Occipital lobe (tissue), 1 donor: ENCODE measurements at regions not wholly inside any gene's neighbourhood (a gene's known extent, or its start where the extent isn't known, plus 50 kb on each side); places are given as distances from the start of the nearest gene placed in this dataset.

ENCODE experiments used
- DNase-seq: peaks from one replicate; lab custom pipeline; 2025; lab: John Stamatoyannopoulos, UW

GRCh38 chr11:113554526-113554925 lies 79.3 kb upstream of the DRD2 start:
- no peak for DNase-seq

DNA sequence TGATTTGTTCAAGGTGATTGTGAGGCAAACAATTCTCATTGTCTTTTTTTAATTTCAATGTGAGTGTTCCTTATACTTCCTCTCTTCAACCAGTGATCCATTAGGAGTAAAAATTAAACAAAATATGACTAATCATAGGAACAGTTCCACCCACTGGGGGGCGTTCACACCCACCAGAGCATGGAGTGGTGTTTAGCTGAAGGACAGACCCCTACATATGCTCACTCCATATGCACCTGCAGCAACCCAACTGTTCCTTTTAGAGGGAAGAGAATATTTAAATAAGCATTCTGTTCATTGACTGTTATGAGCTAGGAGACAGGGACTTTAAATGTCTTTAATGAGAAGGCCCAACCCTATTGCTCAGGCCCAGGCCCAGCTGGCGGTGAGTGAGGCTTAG lies 78.7 kb upstream of the DRD2 start:
- DNase-seq = no peak

DNA sequence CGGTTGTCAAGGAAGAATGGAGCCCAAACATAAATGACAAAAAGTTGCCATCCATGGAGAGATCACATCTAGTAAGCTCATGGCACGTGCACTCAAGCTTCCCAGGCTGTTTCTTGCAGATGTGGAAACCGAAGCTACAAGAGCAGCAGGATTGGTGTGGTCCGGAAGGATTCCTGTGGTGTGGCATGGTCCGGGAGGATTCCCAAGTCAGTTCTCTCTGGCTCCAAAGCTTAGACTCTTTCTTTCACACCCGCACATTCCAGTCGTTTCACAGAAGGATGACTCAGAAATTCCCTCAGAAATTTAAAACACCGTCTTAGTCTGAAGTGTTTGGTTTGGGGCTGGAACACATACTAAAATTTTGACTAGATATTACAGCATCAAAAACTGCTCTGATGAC lies 78.0 kb upstream of the DRD2 start:
- DNase-seq = no peak

DNA sequence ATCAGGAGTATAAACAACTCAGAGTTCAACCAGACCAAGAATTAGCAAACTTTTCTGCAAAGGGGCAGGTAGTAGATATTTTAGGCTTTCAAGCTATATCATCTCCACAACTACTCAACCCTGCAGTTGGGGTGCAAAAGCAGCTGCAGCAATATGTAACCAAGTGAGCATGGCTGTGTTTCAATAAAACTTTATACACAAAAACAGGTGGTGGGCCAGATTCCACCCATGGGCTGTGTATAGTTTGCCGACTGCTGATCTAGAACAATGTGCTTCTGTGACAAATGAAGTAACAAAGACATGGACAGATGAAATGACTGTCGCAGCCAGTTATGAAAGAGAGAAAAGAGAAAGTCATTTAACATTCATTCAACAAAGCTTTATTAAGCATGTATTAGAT lies 77.1 kb upstream of the DRD2 start:
- no peak for DNase-seq

DNA sequence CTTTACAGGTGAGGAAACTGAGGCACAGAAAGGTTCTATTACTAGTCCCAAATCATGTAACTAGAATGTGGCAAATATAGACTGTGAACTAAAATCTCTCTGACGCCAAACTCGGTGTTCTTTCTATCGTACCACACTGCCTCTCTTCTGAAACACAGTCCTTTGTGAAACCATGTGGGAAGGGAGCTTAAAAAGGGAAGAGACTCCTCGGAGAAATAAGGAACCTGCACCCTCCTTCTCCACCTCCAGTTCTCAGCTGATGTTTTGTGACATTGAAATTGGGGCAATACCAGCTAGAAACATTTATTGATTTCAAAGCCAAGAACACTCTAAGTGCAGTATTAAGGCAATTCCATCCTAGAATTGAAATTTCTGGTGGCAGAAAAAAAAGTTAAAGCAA lies 76.4 kb upstream of the DRD2 start:
- DNase-seq = no peak

DNA sequence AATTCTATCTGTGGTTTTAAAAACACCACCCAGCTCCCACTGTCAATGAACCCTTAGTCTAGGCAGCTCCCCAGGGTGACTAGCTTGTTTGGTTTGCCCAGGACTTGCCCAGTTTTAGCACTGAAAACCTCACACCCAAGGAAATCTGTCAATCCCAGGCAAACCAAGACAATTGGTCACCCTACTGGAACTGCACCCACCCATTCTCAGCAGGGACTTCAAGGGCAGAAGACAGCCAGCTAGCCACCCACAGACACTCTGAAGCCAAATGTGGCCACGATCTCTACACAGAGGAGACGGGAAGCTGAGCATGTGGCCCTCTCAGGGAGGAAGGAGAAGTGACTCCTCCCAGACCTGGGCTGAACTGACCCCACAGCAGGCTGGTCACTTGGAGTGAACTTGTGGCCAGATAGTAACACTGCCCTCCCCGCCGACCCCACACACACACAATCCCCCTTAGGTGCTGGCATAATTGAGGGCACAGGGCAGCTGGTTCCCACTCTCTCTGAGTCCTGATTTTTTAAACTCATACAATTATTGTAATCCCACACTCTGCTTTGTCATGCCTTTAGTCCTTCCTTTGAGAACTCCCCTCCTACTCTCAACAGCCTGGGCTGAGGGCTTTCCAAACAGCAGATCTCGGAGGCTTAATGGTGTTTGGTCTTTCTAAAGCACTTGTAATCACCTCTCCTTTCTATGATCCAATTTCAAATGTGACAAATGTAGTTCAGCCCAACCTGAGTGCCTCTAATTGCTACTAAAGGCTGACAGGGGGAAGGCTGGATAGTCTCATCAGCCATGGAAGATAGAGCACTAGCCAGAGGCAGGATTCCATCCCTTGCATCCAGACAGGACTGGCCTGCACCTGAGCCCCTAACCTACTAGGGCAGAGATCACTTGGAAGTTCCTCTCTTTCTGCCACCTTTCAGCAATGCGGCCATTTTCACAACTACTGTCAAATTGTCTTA lies 74.7 kb upstream of the DRD2 start:
- DNase-seq = no peak

DNA sequence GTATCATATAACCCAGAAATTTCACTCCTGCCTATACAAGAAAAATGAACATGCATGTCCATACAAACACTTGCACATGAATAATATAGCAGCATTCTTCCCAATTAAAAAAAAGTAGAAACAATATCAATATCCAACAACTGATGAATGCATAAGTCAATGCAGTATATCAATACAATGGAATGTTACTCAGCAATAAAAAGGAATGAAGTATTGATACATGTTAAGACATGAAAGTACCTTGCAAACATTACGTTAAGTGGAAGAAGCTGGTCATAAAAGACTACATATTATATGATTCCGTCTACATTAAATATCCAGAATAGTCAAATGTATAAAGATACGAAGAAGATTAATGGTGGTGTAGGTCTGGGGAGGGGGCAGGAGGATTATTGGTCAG lies 73.9 kb upstream of the DRD2 start:
- DNase-seq = no peak

- no peak for DNase-seq
These were observed 72.5 kb upstream of the DRD2 start for GRCh38 chr11:113547739-113548138.

DNA sequence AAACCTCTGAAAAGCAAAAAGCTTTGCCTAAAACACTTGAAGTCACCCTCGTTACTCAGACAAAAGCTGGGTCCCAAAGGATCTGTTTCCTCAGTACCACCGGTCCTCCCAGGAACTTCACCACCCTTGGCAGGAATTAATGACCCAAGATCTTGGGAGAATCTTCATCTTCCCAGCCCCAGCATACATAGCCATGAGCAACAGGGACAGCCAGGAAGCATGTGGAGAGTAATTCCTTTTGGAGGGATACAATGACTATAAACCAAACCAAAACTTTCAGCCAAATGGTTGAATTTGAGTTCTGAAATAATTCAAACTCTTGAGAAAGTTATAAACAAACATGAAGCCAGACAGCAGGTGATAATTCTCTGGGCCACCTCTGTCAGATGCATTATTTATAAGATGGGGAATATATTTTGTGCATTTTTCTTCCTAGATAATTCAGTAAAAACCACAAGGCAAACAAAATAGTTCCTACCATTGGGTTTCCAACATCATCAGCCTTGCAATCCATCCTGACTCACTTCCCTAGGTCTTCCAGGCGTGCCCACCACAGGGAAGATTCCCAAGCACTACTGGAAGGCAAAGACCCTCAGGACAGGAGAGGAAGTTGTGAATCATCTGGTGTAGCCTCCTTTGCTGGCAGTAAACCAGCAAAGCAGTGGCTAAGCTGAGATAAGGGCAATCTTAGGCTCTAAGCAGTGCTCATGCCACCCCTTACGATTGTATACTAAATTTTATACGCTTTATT lies 71.7 kb upstream of the DRD2 start:
- no peak for DNase-seq

- no peak for DNase-seq
These were observed 67.2 kb upstream of the DRD2 start for GRCh38 chr11:113542420-113542819.

GRCh38 chr11:113540416-113541330 lies 65.5 kb upstream of the DRD2 start:
- DNase-seq = no peak

DNA sequence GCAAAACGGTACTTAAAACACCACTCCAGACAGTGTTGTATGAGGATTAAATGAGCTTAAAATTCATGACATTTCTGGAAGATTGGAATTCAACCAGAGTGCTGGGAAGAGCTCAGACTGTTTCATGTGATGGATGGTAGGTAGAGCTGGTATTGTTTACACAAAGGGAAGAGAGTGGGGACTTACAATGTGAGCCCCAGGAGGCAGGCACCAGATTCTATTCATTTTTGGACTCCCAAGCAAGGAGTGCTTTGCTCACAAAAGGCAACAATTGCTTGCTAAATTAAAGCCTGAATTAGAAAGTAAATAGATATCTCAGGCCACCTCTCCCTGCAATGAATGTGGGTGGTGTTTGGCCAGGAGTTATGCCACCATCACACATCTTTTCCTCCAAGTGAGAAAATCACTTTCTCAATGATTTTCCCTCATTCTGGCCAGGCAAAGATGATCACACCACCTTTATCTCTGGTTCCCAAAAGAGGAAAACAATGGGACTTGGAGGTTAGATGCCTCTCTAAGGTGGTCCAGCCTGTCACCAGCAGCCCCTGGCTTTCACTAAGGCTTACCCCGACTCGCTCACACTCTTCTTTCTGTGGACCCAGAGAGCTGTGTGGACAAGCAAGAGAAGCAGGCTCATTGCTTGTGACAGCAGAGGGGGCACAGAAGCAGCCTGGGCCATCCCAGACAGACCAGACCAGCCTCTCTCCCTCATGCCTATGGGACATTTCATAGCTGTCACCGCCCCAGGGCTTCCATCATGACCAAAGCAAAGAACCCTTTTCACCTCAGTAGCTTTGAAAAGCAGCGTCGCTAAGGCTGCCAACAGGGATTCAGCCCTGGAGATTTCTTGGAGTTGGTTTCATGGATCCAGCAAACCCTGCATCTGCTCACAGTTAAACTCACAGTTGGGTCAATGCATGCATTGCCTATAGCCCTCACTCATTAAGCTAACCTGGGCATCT lies 63.5 kb upstream of the DRD2 start:
- no peak for DNase-seq

- no peak for DNase-seq
These were observed 59.4 kb upstream of the DRD2 start for GRCh38 chr11:113534625-113535024.

GRCh38 chr11:113533425-113533698 lies 58.2 kb upstream of the DRD2 start:
- no peak for DNase-seq

DNA sequence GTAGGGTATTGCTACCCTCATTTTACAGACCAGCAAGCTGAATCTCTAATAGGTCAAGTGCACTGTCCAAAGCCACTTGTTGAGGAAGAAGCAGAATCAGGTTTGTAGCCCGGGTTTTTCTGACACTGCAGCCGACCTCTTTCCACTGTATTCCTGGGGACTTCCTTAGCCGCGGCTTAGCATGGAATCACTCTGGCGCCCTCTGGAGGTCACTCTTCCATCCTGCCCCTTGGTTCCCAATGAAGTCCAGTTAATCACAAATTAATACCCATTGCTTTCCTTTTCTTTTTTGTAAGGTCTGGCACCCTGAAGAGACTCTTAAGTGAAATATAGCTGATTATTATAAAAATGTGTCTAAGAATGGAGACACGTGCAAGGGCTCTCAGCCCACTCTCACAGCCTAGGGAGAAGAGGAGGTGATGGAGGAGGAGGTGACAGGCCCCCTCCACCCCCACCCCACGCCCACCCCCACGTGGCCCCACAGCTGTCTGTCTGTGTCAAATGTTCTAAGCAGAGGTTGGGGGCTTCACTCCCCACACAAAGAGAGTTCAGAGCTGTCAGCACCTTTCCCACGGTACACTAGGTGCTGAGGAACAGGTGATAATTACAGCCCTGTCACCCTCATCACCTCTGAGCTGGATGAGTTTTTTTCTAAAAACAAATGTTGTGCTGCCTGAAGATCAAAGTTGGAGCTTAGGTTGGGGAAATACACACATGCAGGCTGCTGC lies 57.7 kb upstream of the DRD2 start:
- DNase-seq = peak; percentile 29

DNA sequence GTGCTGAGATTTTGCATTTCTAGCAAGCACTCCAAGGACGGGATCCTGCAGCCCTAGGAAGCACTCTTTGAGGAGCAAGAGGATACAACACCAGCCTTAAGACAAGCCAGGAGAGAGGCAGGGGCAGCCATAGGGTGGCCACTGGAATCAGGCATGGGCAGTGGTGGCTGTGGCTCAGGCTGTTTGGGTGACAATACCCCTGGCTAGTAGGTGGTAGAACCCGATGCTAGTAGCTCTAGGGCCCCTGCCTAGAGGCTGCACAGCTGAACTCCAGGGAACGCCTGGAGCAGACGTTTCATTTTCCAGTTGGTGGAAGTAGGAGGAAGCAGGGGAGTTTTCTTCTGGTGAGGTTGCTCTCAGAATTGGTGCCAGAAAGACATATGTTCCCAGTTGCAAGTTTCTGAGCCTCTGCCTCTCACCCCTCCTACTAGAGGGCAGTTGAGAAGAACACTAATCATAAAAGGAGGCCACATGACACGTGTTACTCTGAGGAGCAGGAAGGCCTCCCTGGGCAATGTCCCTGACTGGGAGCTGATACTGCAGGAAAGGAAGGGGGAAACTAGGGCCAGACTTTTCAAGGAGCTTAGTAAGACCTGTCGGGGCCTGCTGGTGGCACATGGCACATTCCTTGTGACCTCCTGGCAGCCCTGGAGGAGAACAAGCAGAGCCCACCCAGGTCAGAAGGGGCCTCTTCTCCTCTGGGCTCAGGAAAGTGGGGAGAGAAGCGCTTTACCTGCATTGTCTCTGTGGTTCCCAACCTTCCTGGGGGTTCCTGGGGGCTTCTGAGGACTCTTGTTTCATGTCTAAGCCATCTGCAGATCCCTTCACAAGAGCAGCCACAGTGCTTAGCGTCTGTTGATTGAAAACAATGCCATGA lies 56.6 kb upstream of the DRD2 start:
- DNase-seq = no peak

DNA sequence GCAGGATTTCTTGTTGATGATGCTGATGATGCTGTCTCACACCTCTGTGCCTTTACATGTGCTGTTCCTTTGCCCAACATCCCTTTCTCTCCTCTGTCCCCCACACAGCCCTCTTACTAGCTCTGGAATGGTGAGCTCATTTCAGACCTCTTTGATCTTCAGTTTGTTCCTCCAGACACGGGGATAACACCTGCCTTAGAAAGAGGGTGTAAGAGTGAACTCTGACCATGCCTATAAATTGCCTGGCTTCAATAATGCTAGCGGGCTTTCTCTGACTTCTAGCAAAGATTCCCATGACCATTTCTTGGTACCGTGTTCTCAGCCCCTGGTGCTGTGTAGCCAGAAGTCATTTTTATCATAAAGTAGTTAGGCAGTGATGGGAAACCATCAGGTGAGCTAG lies 55.9 kb upstream of the DRD2 start:
- DNase-seq = no peak

- DNase-seq = no peak
These were observed 54.4 kb upstream of the DRD2 start for GRCh38 chr11:113529606-113530005.

DNA sequence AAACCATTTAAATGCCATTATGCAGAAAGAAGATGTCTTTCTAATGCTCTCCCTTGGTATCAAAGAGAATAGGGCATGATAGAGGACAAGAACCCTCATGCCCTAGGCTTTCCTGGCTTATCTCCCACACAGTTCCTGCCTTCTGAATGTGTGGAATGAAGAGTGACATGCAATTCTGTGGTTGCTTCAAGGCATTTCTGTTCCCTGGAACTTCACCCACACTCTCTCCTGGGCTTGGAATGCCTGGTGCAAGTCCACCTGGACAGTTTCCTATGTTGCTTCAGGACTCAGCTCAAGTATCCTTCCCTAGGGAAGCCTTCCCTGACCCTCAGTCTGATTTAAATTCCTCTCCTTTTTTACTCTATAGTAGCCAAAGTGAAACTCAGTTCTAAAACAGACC lies 53.8 kb upstream of the DRD2 start:
- DNase-seq = no peak
